RWPE1 (cell line): ENCODE measurements at regions not wholly inside any gene's neighbourhood (a gene's known extent, or its start where the extent isn't known, plus 50 kb on each side); places are given as distances from the start of the nearest gene placed in this dataset.

Experiments used
- CTCF ChIA-PET: fragments of 350-600 bp; sonication (Branson Sonifier 250); formaldehyde crosslinking; extraction: SDS; loops from one replicate; lab custom pipeline; 2021; lab: Yijun Ruan, JAX
- POLR2A ChIA-PET: fragments of 400-600 bp; formaldehyde crosslinking; extraction: SDS; loops from one replicate; lab custom pipeline; 2020; ENCODE audit warnings: antibody characterized with exemption; ENCODE audit not compliant: low non-redundant PET; lab: Yijun Ruan, JAX
- DNase-seq: peaks from one replicate; pipeline ENCODE4 v3.0.0; 2012; ENCODE audit warnings: low spot score
- H3K27ac ChIP-seq: fragments of 450-650 bp; 2 replicates; pipeline ENCODE4 v1.5.1; 2017
- TF ChIP-seq, protein P1 (sequence below): fragments of 450-650 bp; conservative IDR thresholded peaks from 2 replicates; pipeline ENCODE4 v1.5.1; 2017; ENCODE audit warnings: low read depth, mild to moderate bottlenecking

DNA sequence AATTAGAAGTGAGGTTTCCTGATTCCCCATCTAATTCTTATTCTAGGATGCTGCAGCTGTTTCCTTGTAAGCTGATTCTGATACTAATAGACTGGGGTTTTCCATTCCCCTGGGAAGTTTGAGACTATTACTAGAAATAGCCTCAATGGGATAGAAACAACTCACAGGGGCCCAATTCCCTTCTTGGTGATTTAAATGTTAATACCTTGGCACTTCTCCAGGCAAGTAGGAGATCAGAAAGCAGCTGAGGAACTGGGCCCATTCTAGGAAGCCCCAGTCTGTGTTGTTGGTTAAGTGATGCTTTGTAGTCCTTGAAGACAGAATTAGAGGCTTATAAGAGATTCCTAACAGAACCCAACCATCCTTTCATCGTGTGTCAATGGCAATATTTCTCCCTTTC lies 407.0 kb upstream of the SEL1L start:
- no peak overlapping the region for H3K27ac ChIP-seq
- ChIA-PET POLR2A (no interaction called here), CTCF (no interaction called here)
- no peak for DNase-seq
- TF ChIP-seq, protein P1, sequence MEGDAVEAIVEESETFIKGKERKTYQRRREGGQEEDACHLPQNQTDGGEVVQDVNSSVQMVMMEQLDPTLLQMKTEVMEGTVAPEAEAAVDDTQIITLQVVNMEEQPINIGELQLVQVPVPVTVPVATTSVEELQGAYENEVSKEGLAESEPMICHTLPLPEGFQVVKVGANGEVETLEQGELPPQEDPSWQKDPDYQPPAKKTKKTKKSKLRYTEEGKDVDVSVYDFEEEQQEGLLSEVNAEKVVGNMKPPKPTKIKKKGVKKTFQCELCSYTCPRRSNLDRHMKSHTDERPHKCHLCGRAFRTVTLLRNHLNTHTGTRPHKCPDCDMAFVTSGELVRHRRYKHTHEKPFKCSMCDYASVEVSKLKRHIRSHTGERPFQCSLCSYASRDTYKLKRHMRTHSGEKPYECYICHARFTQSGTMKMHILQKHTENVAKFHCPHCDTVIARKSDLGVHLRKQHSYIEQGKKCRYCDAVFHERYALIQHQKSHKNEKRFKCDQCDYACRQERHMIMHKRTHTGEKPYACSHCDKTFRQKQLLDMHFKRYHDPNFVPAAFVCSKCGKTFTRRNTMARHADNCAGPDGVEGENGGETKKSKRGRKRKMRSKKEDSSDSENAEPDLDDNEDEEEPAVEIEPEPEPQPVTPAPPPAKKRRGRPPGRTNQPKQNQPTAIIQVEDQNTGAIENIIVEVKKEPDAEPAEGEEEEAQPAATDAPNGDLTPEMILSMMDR: no peak

DNA sequence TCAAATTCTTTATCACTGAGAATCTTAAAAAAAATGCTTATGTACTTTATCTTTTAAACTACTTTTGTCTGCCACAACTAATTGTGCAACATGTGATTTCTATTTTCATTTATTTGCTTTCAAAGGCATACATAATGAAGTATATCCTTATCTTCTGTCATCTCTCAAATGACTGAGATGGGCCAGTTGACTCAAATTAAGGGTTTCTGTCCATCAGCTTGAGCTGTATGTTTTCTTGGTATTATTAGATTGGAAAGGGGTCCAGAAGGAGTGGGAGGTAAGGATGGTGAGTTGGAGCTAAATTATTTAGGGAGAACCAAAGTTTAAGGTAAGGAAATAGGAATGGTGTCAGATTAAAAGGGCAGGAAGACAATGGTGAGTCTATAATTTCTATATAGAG lies 408.4 kb upstream of the SEL1L start:
- DNase-seq: no peak
- no peak overlapping the region for H3K27ac ChIP-seq
- ChIA-PET CTCF (interaction anchor here (0.6 kb wide), 1 partner anchor 133 kb away, joined by 3 read pairs; no protein-coding TSS in a partner anchor), POLR2A (no interaction called here)
- TF ChIP-seq, protein P1: no peak

DNA sequence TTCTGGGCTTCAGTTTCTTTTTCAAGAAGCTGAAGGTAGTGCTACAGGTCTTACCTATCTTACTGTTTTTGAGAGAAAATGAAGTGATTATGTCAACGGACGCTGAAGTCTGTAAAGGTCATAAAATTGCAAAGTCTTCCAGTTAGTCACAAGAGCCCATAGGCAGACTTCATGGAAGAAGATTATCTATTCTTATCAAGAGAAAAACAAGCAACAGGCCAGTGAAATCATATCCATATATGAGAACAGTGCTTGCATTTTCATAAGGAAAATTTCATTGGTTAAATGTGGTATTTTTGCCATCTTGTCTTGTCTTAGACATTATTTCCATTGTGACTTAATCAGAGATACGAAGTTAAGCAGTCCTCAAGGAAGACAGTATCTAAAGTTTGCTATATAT lies 412.7 kb upstream of the SEL1L start:
- TF ChIP-seq, protein P1: no peak
- H3K27ac ChIP-seq: no peak overlapping the region
- ChIA-PET POLR2A (no interaction called here), CTCF (no interaction called here)
- DNase-seq: no peak

DNA sequence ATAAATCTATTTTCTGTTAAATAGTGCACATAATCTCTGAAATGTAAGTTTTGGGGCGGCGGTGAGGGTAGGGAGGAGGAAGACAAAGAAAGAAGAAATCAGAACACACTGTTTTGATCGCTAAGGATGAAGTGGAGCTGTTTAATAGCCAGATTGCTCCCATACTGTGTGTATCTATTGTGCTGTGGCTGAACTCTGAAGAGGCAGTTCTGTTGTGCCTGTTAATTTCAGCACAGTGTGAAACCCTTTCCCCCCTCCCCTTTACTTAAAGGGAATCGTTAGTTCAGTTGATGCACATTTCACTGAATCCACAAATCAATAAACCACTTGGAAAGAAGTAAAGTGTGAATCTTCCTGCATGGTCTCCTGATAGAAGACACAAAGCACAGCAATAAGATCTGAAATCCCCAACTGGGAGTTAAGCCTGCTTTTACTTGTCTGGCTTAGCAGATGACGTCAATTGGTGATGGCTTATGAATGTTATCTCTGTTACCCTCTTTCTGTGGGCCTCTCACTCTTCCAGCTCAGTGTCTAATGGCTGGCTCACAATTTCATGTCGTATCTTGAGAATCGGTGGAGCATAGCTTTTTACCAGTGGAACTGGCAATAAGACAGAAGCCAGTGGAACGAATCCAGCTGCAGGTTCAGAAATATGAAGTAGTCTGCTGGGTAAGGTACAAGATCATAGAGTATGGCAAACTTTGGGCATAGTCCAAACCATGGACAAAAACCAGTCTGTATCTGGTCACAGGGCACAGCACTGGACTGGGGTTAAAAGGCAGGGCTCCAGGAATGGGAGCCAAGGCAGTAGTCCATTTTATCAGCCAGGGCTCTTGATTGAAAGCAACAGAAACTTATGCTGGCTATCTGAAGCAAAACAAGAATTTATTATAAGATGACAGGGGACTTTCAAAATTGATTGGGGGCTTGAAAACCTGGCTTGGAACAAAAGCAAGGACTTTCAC lies 413.5 kb upstream of the SEL1L start:
- TF ChIP-seq, protein P1: no peak
- no peak overlapping the region for H3K27ac ChIP-seq
- POLR2A ChIA-PET: no interaction called here
- CTCF ChIA-PET: interaction anchor here (0.6 kb wide), 1 partner anchor 100 kb away, joined by 3 read pairs; no protein-coding TSS in a partner anchor
- no peak for DNase-seq

DNA sequence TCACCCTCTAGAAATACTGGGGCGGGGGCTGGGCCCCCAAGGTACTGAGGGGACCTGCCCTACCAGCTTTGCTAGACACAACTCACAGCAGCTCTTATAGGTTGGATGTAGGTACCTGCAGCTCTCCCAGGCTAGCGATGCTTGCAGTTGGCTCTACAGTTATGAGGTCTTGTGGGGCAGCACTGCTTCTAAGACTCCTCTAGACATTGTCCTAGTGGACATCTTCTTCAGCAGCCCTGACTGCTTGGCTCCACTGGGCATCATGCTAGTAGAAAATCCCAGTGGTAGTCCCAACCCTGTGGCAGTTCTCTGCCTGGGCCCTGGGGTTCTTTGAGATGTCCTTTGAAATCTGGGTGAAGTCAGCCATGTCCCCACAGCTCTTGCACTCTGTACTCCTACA lies 419.3 kb upstream of the SEL1L start:
- no peak for DNase-seq
- CTCF ChIA-PET: no interaction called here
- TF ChIP-seq, protein P1: no peak
- no peak overlapping the region for H3K27ac ChIP-seq
- POLR2A ChIA-PET: no interaction called here

DNA sequence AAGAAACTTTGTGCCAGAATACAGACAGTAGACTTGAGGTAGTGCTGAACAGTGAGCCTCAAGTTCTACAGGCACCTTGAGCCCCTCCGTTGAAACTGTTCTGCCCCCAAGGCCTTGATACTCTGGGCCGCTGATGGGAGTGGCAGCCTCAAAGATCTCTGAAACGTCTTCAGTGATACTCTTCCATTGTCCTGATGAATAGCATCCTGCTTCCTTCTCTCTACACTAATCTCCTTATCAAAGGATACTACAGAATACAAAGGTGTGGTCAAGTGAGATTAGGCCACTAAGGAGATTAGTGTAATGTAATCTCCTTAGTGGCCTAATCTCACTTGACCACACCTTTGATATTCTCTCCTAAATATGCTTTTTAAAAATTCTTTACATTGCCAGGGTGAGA lies 419.8 kb upstream of the SEL1L start:
- CTCF ChIA-PET: no interaction called here
- DNase-seq: no peak
- TF ChIP-seq, protein P1: no peak
- POLR2A ChIA-PET: no interaction called here
- H3K27ac ChIP-seq: no peak overlapping the region
